HepG2 (cell line): ENCODE measurements at regions not wholly inside any gene's neighbourhood (a gene's known extent, or its start where the extent isn't known, plus 50 kb on each side); places are given as distances from the start of the nearest gene placed in this dataset.

Source experiments
- ATAC-seq: fragments of 200-7000 bp; cut with Tn5 transposase; 3 replicates; pipeline ENCODE4 v1.9.1; 2020; ENCODE audit warnings: mild to moderate bottlenecking, moderate library complexity
- BruUV-seq: library from RNA; stranded (reverse); fragments of 400-500 nt; replicated peaks from 2 replicates; lab custom pipeline; 2021; lab: Mats Ljungman, UMichigan
- CTCF ChIA-PET: fragments of 300-600 bp; formaldehyde crosslinking; extraction: SDS; loops from one replicate; lab custom pipeline; 2021; ENCODE audit warnings: low total read pairs, inconsistent platforms, low intra/inter-chr PET ratio; lab: Yijun Ruan, JAX
- POLR2A ChIA-PET: fragments of 350-600 bp; sonication (Branson Sonifier 250); formaldehyde crosslinking; loops from one replicate; lab custom pipeline; 2020; ENCODE audit warnings: antibody characterized with exemption, inconsistent platforms; lab: Yijun Ruan, JAX
- DNase-seq: peaks from one replicate; pipeline ENCODE4 v3.0.0-alpha.2; 2015; ENCODE audit warnings: low spot score
- FAIRE-seq: peaks from 3 replicates; lab custom pipeline; 2011; peaks lifted over from hg19 to GRCh38; lab: Jason Lieb, UNC
- H2AFZ ChIP-seq: one replicate; pipeline ENCODE4 v1.6.1; 2011; ENCODE audit warnings: low read length, inconsistent platforms
- H3K27ac ChIP-seq: fragments of 300-600 bp; 3 replicates; pipeline ENCODE4 v1.8.0; 2011; ENCODE audit warnings: mixed run types, mild to moderate bottlenecking, mixed read lengths, low read length, inconsistent platforms; ENCODE audit not compliant: insufficient read depth; ENCODE audit errors: extremely low read length
- H3K27me3 ChIP-seq, 2 experiments: fragments of 200-600 bp in 1 of 2; 2 replicates in 1 of 2; 3 replicates in 1 of 2; pipeline versions ENCODE4 v1.6.0 to v1.8.0; 2011; ENCODE audit warnings: low read length in 2 of 2, mild to moderate bottlenecking in 2 of 2, moderate library complexity in 2 of 2, inconsistent platforms in 1 of 2; ENCODE audit not compliant: insufficient read depth in 2 of 2, control insufficient read depth in 1 of 2
- H3K36me3 ChIP-seq, 2 experiments: fragments of 200-600 bp in 1 of 2; replicated peaks in 1 of 2; 2 replicates in 1 of 2; 3 replicates in 1 of 2; pipeline versions ENCODE4 v1.5.1 to v1.8.0; 2011; ENCODE audit warnings: low read length in 2 of 2, inconsistent platforms in 1 of 2; ENCODE audit not compliant: insufficient read depth in 2 of 2, control insufficient read depth in 1 of 2
- H3K4me1 ChIP-seq: 2 replicates; pipeline ENCODE4 v1.5.1; 2012; ENCODE audit warnings: low read length, inconsistent platforms; ENCODE audit not compliant: insufficient read depth
- H3K4me2 ChIP-seq: 2 replicates; pipeline ENCODE4 v1.6.0; 2011; ENCODE audit warnings: low read depth, low read length, inconsistent platforms
- H3K4me3 ChIP-seq, 3 experiments: fragments of 200-600 bp in 1 of 3; sonication (generic), shearing (Covaris generic) in 1 of 3; replicated peaks in 1 of 3; 2 replicates each; pipeline ENCODE4 v1.5.1; 2011 to 2016; ENCODE audit warnings: low read length in 3 of 3, inconsistent platforms in 2 of 3, low read depth in 2 of 3, mild to moderate bottlenecking in 2 of 3, control low read depth in 1 of 3, mixed read lengths in 1 of 3; ENCODE audit not compliant: insufficient read depth in 1 of 3
- H3K79me2 ChIP-seq: one replicate; pipeline ENCODE4 v1.6.1; 2011; ENCODE audit warnings: low read length, inconsistent platforms; ENCODE audit not compliant: insufficient read depth
- H3K9ac ChIP-seq: 2 replicates; pipeline ENCODE4 v1.6.0; 2011; ENCODE audit warnings: mild to moderate bottlenecking, low read depth, low read length, inconsistent platforms; ENCODE audit not compliant: insufficient read depth
- H3K9me3 ChIP-seq: 2 replicates; pipeline ENCODE4 v1.5.1; 2012; ENCODE audit warnings: mild to moderate bottlenecking, low read length
- H4K20me1 ChIP-seq: 2 replicates; pipeline ENCODE4 v1.6.0; 2011; ENCODE audit warnings: inconsistent platforms, mild to moderate bottlenecking, low read length, moderate library complexity; ENCODE audit not compliant: insufficient read depth
- HDAC2 ChIP-seq: sonication (generic); formaldehyde crosslinking; IDR thresholded peaks from 2 replicates; pipeline ENCODE4 v1.4.0; 2020; ENCODE audit warnings: missing genetic modification reagents
- HINFP ChIP-seq: sonication (generic); formaldehyde crosslinking; IDR thresholded peaks from 2 replicates; pipeline ENCODE4 v1.4.0; 2020; ENCODE audit warnings: low read depth, mild to moderate bottlenecking, missing genetic modification reagents
- JARID2 ChIP-seq: sonication (generic); formaldehyde crosslinking; IDR thresholded peaks from 2 replicates; pipeline ENCODE4 v1.8.1; 2023; ENCODE audit warnings: missing genetic modification reagents, inconsistent platforms; ENCODE audit not compliant: insufficient replicate concordance
- JDP2 ChIP-seq: sonication (generic); formaldehyde crosslinking; IDR thresholded peaks from 2 replicates; pipeline ENCODE4 v1.8.1; 2022; ENCODE audit warnings: missing genetic modification reagents, borderline replicate concordance
- KAT7 ChIP-seq: IDR thresholded peaks from 2 replicates; pipeline ENCODE4 v1.6.1; 2018; ENCODE audit warnings: borderline replicate concordance, missing compliant biosample characterization
- MED1 ChIP-seq: sonication (generic); formaldehyde crosslinking; IDR thresholded peaks from 2 replicates; pipeline ENCODE4 v1.4.0; 2020; ENCODE audit warnings: missing genetic modification reagents
- NFRKB ChIP-seq: fragments of 450-650 bp; IDR thresholded peaks from 2 replicates; pipeline ENCODE4 v1.6.1; 2017
- PRDM10 ChIP-seq: sonication (generic); formaldehyde crosslinking; IDR thresholded peaks from 2 replicates; pipeline ENCODE4 v1.4.0; 2020; ENCODE audit warnings: low read depth, missing genetic modification reagents
- RXRB ChIP-seq: IDR thresholded peaks from 2 replicates; pipeline ENCODE4 v1.6.1; 2016; ENCODE audit warnings: borderline replicate concordance, missing genetic modification reagents, missing compliant biosample characterization
- ZNF326 ChIP-seq: sonication (generic); formaldehyde crosslinking; IDR thresholded peaks from 2 replicates; pipeline ENCODE4 v1.4.0; 2020; ENCODE audit warnings: missing genetic modification reagents, borderline replicate concordance
- ZNF619 ChIP-seq: sonication (generic); formaldehyde crosslinking; IDR thresholded peaks from 2 replicates; pipeline ENCODE4 v1.4.0; 2020; ENCODE audit warnings: mild to moderate bottlenecking, missing genetic modification reagents
- WGBS: methylation state at CpG from one replicate; pipeline ENCODE4 v1.1.6; 2017; ENCODE audit warnings: low lambda C conversion rate; 5-methylcytosine and 5-hydroxymethylcytosine counted together
- in situ Hi-C: cut with HindIII; loops from 2 replicates; pipeline ENCODE4 v1.10.0; 2017; ENCODE audit warnings: low pct_unique_long_range_greater_than_20kb; ENCODE audit not compliant: extremely low pct_ligation_motif_present
- intact Hi-C: fragments of 100-400 bp; cut with micrococcal nuclease; formaldehyde crosslinking; loops from one replicate; pipeline ENCODE4 v1.10.0; 2022; ENCODE audit not compliant: unreplicated experiment
- TF ChIP-seq, protein P1 (sequence below), 2 experiments: sonication (generic) in 1 of 2; formaldehyde crosslinking in 1 of 2; IDR thresholded peaks; 2 replicates each; pipeline versions ENCODE4 v1.4.0 to v1.6.1; 2016 to 2020; ENCODE audit warnings: borderline replicate concordance in 1 of 2, low read depth in 1 of 2, mild to moderate bottlenecking in 1 of 2, missing genetic modification reagents in 1 of 2
- TF ChIP-seq, protein P2 (sequence below): sonication (generic); formaldehyde crosslinking; IDR thresholded peaks from 2 replicates; pipeline ENCODE4 v1.8.1; 2022; ENCODE audit warnings: low read depth, mild to moderate bottlenecking, missing genetic modification reagents

DNA sequence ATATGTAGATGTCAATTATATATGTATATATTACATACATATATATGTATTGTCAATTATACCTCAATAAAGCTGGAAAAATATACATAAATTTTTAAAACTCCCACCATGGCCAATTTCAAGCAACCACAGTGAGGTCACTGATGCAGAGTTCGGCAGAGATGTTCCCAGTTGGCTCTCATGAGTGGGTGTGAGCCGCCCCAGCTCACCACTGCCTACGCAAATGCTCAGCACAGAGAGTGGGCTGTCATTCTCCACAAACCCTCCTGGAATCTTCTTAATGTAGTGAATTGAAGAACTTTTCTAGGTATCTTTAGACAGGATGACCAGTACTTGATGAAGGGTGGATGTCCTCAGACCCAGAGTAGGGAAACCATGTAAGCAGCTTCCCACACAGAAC is 96.6 kb upstream of the TMEM45B start:
- in situ Hi-C loops (no loop called here), intact Hi-C loops (no loop called here)
- no peak for FAIRE-seq
- H4K20me1 ChIP-seq: no peaks in the 10 kb centered on the region
- peaks cover 8 to 37% of the 10 kb centered on the region in 2 experiments; a peak in 3 of 5 replicates for H3K27me3 ChIP-seq
- ChIA-PET POLR2A (no interaction called here), CTCF (no interaction called here)
- WGBS: 55% methylated on average over 3 of the region's 3 CpGs
- no peak overlapping the region for H3K4me3 ChIP-seq
- no peak overlapping the region for H3K4me2 ChIP-seq
- H3K9ac ChIP-seq: no peak overlapping the region
- BruUV-seq: no TSS peak
- H2AFZ ChIP-seq: no peak overlapping the region
- no peaks in the 10 kb centered on the region for H3K4me1 ChIP-seq
- H3K36me3 ChIP-seq: no peaks in the 10 kb centered on the region
- H3K79me2 ChIP-seq: no peaks in the 10 kb centered on the region
- no peaks in the 10 kb centered on the region for H3K9me3 ChIP-seq
- no peak for DNase-seq
- ATAC-seq: no peak
- no peak overlapping the region for H3K27ac ChIP-seq
- TF ChIP-seq MED1 (no peak), PRDM10 (CRISPR knock-in tag) (no peak), JDP2 (CRISPR knock-in tag) (no peak), ZNF619 (no peak), RXRB (no peak), HINFP (CRISPR knock-in tag) (no peak), JARID2 (CRISPR knock-in tag) (no peak), ZNF326 (no peak), NFRKB (no peak), HDAC2 (CRISPR knock-in tag) (no peak), KAT7 (CRISPR knock-in tag) (no peak)
- TF ChIP-seq, protein P1, sequence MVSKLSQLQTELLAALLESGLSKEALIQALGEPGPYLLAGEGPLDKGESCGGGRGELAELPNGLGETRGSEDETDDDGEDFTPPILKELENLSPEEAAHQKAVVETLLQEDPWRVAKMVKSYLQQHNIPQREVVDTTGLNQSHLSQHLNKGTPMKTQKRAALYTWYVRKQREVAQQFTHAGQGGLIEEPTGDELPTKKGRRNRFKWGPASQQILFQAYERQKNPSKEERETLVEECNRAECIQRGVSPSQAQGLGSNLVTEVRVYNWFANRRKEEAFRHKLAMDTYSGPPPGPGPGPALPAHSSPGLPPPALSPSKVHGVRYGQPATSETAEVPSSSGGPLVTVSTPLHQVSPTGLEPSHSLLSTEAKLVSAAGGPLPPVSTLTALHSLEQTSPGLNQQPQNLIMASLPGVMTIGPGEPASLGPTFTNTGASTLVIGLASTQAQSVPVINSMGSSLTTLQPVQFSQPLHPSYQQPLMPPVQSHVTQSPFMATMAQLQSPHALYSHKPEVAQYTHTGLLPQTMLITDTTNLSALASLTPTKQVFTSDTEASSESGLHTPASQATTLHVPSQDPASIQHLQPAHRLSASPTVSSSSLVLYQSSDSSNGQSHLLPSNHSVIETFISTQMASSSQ (IDR thresholded peaks at IDR 0.05; ENCODE audit: low read depth): no peak
- TF ChIP-seq, protein P1 (CRISPR knock-in tag; IDR thresholded peaks at IDR 0.05; ENCODE audit: borderline replicate concordance): no peak
- TF ChIP-seq, protein P2, sequence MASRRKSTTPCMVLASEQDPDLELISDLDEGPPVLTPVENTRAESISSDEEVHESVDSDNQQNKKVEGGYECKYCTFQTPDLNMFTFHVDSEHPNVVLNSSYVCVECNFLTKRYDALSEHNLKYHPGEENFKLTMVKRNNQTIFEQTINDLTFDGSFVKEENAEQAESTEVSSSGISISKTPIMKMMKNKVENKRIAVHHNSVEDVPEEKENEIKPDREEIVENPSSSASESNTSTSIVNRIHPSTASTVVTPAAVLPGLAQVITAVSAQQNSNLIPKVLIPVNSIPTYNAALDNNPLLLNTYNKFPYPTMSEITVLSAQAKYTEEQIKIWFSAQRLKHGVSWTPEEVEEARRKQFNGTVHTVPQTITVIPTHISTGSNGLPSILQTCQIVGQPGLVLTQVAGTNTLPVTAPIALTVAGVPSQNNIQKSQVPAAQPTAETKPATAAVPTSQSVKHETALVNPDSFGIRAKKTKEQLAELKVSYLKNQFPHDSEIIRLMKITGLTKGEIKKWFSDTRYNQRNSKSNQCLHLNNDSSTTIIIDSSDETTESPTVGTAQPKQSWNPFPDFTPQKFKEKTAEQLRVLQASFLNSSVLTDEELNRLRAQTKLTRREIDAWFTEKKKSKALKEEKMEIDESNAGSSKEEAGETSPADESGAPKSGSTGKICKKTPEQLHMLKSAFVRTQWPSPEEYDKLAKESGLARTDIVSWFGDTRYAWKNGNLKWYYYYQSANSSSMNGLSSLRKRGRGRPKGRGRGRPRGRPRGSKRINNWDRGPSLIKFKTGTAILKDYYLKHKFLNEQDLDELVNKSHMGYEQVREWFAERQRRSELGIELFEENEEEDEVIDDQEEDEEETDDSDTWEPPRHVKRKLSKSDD (CRISPR knock-in tag): no peak
